ENCODE measurements at regions not wholly inside any gene's neighbourhood (a gene's known extent, or its start where the extent isn't known, plus 50 kb on each side); places are given as distances from the start of the nearest gene placed in this dataset.

DNA sequence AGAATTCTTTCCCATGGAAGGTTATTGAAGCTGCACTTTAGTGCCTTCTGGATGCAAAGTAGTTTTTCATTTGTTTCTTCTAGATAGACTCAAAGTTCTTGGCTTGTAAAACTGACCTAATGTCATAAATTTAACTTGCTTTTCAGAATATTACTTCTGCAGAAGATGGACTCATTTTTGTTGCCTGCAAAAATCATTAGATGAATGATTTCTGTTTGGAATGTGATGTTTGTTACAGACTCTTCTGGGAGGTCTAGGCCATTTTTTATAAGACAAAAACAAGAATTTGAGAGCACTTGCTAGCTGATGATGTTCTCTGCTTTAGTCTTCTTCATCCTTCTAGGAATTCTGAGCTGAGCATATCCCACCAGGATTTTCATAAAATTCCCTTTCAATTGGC, 308.6 kb upstream of the GIMD1 start:
- no peak for TF ChIP-seq ZNF384 (IDR thresholded peaks at IDR 0.05)
- no peak for TF ChIP-seq TARDBP (IDR thresholded peaks at IDR 0.05)
